ENCODE measurements at regions not wholly inside any gene's neighbourhood (a gene's known extent, or its start where the extent isn't known, plus 50 kb on each side); places are given as distances from the start of the nearest gene placed in this dataset.

GRCh38 chr11:47917599-47918369, 62.6 kb upstream of the PTPRJ start:
- TF ChIP-seq POLR2A (IDR thresholded peaks at IDR 0.05) (peak in 1 of 2 donors; percentile 71), CTCF (IDR thresholded peaks at IDR 0.05) (peak in 1 of 6 experiments; percentile 9)
